B cell (primary cell): ENCODE measurements at regions not wholly inside any gene's neighbourhood (a gene's known extent, or its start where the extent isn't known, plus 50 kb on each side); places are given as distances from the start of the nearest gene placed in this dataset.

Experiments used
- ATAC-seq: fragments of 200-7000 bp; cut with Tn5 transposase; one replicate; pipeline ENCODE4 v1.10.0; 2021; ENCODE audit warnings: low read depth, mild to moderate bottlenecking, moderate number of reproducible peaks, moderate library complexity
- CTCF ChIA-PET: fragments of 350-600 bp; sonication (Branson Sonifier 250); formaldehyde crosslinking; loops from one replicate; lab custom pipeline; 2021; ENCODE audit warnings: antibody characterized with exemption, inconsistent platforms; lab: Charles Lee
- POLR2A ChIA-PET: fragments of 350-600 bp; sonication (Branson Sonifier 250); formaldehyde crosslinking; loops from one replicate; lab custom pipeline; 2021; ENCODE audit warnings: antibody characterized with exemption; lab: Charles Lee
- DNase-seq: peaks from one replicate; pipeline ENCODE4 v3.0.0; 2013
- H2AFZ ChIP-seq: 2 replicates; pipeline ENCODE4 v1.6.1; 2012; ENCODE audit warnings: mild to moderate bottlenecking, low read depth, low read length; ENCODE audit not compliant: insufficient read depth, poor library complexity, severe bottlenecking
- H3K27ac ChIP-seq, 2 donors: 1 replicate in 1 of 2; 2 replicates in 1 of 2; pipeline ENCODE4 v1.5.1; 2012 to 2013; ENCODE audit warnings: low read length in 2 of 2, mild to moderate bottlenecking in 2 of 2, moderate library complexity in 1 of 2
- H3K27me3 ChIP-seq, 4 experiments: fragments of 200-600 bp in 1 of 4; sonication (generic) in 1 of 4; replicated peaks in 1 of 4; 1 replicate in 2 of 4; 2 replicates in 2 of 4; pipeline versions ENCODE4 v1.6.1 to v1.7.0; 2013 to 2016; ENCODE audit warnings: low read length in 3 of 4, mild to moderate bottlenecking in 2 of 4, mixed read lengths in 1 of 4, moderate library complexity in 1 of 4; ENCODE audit not compliant: insufficient read depth in 4 of 4, control insufficient read depth in 3 of 4; ENCODE audit errors: control extremely low read depth in 1 of 4
- H3K36me3 ChIP-seq, 2 experiments: replicated peaks in 1 of 2; 1 replicate in 1 of 2; 2 replicates in 1 of 2; pipeline versions ENCODE4 v1.6.1 to v1.7.1; 2013; ENCODE audit warnings: low read length in 1 of 2; ENCODE audit not compliant: insufficient read depth in 2 of 2, control insufficient read depth in 1 of 2; ENCODE audit errors: control extremely low read depth in 1 of 2, extremely low read depth in 1 of 2
- H3K4me1 ChIP-seq, 2 donors: fragments of 200-600 bp in 1 of 2; sonication (generic) in 1 of 2; 1 replicate in 1 of 2; 2 replicates in 1 of 2; pipeline versions ENCODE4 v1.5.1 to v1.6.1; 2013 to 2017; ENCODE audit warnings: low read length in 2 of 2; ENCODE audit not compliant: control insufficient read depth in 2 of 2, insufficient read depth in 2 of 2
- H3K4me2 ChIP-seq: replicated peaks from 2 replicates; pipeline ENCODE3; 2012; ENCODE audit warnings: mild to moderate bottlenecking, low read depth, low read length; ENCODE audit not compliant: poor library complexity, severe bottlenecking
- H3K4me3 ChIP-seq, 5 experiments: fragments of 200-600 bp in 1 of 5; sonication (generic) in 1 of 5; 1 replicate in 3 of 5; 2 replicates in 2 of 5; pipeline versions ENCODE4 v1.5.1 to v1.7.0; 2011 to 2016; ENCODE audit warnings: low read length in 4 of 5, mild to moderate bottlenecking in 4 of 5, low read depth in 2 of 5, control low read depth in 1 of 5, moderate library complexity in 1 of 5; ENCODE audit not compliant: insufficient read depth in 1 of 5; ENCODE audit errors: control extremely low read depth in 1 of 5, extremely low read depth in 1 of 5
- H3K79me2 ChIP-seq: fragments of 200-600 bp; sonication (generic); one replicate; pipeline ENCODE4 v1.6.0; 2016; ENCODE audit warnings: low read length; ENCODE audit not compliant: control insufficient read depth, insufficient read depth
- H3K9ac ChIP-seq: fragments of 200-600 bp; sonication (generic); 2 replicates; pipeline ENCODE4 v1.6.1; 2017; ENCODE audit warnings: mild to moderate bottlenecking, low read length, moderate library complexity
- H3K9me3 ChIP-seq, 3 donors: one replicate each; pipeline versions ENCODE4 v1.6.1 to v1.7.1; 2013; ENCODE audit warnings: low read length in 2 of 3; ENCODE audit not compliant: control insufficient read depth in 2 of 3, insufficient read depth in 1 of 3; ENCODE audit errors: control extremely low read depth in 1 of 3
- H4K20me1 ChIP-seq: 2 replicates; pipeline ENCODE4 v1.6.0; 2012; ENCODE audit warnings: mild to moderate bottlenecking, low read length; ENCODE audit not compliant: insufficient read depth, control insufficient read depth, poor library complexity, severe bottlenecking
- H3K27ac Mint-ChIP-seq: one replicate; pipeline ENCODE4 v1.8.0; 2021; ENCODE audit warnings: mixed read lengths
- H3K27me3 Mint-ChIP-seq: one replicate; pipeline ENCODE4 v1.8.0; 2021; ENCODE audit warnings: mixed read lengths
- H3K4me1 Mint-ChIP-seq: one replicate; pipeline ENCODE4 v1.8.0; 2021; ENCODE audit warnings: mixed read lengths
- H3K4me3 Mint-ChIP-seq: one replicate; pipeline ENCODE4 v1.8.0; 2021; ENCODE audit warnings: mixed read lengths
- H3K9me3 Mint-ChIP-seq: one replicate; pipeline ENCODE4 v1.8.0; 2022; ENCODE audit warnings: mixed read lengths; ENCODE audit not compliant: insufficient read depth
- EZH2 ChIP-seq: IDR thresholded peaks from 2 replicates; pipeline ENCODE4 v1.6.1; 2012; ENCODE audit warnings: borderline replicate concordance, low read depth, mild to moderate bottlenecking, moderate library complexity, low read length; ENCODE audit not compliant: insufficient read depth, poor library complexity, severe bottlenecking
- whole genome bisulfite sequencing: methylation state at CpG from one replicate; pipeline ENCODE4 v1.1.5; 2013; ENCODE audit warnings: missing lambda C conversion rate; ENCODE audit not compliant: insufficient coverage; 5-methylcytosine and 5-hydroxymethylcytosine counted together
- intact Hi-C: fragments of 100-400 bp; cut with micrococcal nuclease; formaldehyde crosslinking; loops from one replicate; pipeline ENCODE4 v1.10.0; 2022
- TF ChIP-seq, protein P1 (sequence below): fragments of 200-600 bp; IDR thresholded peaks from one replicate; pipeline ENCODE4 v1.8.0; 2022; ENCODE audit warnings: antibody characterized with exemption, mild to moderate bottlenecking

DNA sequence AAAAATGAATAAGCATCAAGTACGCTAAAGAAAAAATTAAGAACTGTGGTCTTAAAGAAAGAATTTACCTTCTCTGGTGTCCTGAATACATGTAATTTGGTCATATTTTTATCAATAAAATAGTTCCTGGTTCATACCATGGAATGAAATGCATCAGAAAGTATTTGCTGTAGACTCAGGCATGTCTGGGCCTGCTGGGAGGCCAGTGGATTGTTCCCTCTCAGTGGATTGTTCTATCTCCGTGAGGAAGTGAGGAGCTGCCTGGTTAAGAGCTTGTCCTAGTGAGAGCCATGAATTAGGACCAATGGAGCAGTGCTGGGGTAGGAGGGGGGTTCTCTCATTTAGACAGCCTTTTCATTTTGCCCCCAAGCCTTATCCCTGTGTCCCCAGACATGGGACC, 211.7 kb upstream of the HABP2 start:
- Histone ChIP-seq H3K27ac (no peak overlapping the region), H3K27me3 (no peaks in the 10 kb centered on the region), H3K9me3 (no peaks in the 10 kb centered on the region), H3K79me2 (no peaks in the 10 kb centered on the region), H3K36me3 (no peaks in the 10 kb centered on the region), H3K4me3 (no peak overlapping the region), H3K4me1 (no peaks in the 10 kb centered on the region), H3K4me2 (no peak overlapping the region), H3K9ac (no peak overlapping the region), H4K20me1 (no peaks in the 10 kb centered on the region), H2AFZ (no peak overlapping the region)
- Mint-ChIP-seq H3K27me3 (peaks cover 6% of the 10 kb centered on the region), H3K4me3 (no peak overlapping the region), H3K9me3 (no peaks in the 10 kb centered on the region), H3K27ac (no peak overlapping the region), H3K4me1 (no peaks in the 10 kb centered on the region)
- CTCF ChIA-PET: no interaction called here
- intact Hi-C loops: no loop called here
- POLR2A ChIA-PET: no interaction called here
- ATAC-seq (no peak), DNase-seq (no peak)
- WGBS: 83% methylated on average over 1 of the region's 2 CpGs
- no peak for TF ChIP-seq EZH2
- TF ChIP-seq, protein P1, sequence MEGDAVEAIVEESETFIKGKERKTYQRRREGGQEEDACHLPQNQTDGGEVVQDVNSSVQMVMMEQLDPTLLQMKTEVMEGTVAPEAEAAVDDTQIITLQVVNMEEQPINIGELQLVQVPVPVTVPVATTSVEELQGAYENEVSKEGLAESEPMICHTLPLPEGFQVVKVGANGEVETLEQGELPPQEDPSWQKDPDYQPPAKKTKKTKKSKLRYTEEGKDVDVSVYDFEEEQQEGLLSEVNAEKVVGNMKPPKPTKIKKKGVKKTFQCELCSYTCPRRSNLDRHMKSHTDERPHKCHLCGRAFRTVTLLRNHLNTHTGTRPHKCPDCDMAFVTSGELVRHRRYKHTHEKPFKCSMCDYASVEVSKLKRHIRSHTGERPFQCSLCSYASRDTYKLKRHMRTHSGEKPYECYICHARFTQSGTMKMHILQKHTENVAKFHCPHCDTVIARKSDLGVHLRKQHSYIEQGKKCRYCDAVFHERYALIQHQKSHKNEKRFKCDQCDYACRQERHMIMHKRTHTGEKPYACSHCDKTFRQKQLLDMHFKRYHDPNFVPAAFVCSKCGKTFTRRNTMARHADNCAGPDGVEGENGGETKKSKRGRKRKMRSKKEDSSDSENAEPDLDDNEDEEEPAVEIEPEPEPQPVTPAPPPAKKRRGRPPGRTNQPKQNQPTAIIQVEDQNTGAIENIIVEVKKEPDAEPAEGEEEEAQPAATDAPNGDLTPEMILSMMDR: no peak

DNA sequence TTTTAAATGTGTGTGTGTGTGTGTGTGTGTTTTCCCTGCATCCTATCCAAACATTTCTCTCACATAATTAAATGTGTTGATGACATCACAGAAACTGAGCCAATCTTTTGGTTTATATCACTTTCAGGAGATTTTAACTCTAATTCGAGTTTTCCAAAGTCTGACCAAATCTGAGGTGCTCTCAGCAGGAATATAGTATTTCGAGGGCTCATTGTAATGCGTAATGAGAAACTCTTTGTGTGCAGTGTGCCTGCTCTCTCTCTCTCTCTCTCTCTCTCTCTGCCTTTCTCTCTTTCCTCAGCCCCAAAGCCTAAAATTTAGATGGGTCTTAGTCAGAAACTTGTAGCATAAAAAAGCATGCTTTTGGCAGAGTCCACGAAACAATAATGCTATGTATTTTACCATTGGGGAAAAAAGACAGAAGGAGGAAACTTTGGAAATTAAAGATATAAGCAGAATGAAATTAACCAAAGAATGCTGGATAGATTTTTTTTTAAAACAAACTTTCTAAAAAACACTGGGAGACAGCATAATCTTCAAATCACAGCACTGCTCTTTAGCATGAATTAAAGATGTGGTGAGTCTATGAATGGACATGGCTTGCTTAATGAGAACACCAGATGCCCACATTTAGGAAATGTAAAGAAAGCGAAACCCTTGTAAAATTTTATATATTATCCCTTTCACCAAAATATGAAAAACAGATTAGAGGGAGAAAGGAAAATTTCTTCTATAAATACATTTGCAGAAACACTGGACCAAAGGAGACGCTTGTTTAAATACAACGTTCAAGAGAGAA, 206.8 kb upstream of the HABP2 start:
- 100% methylated on average over 2 of the region's 7 CpGs for WGBS
- ChIA-PET CTCF (no interaction called here), POLR2A (no interaction called here)

More for the DNA sequence above, 206.8 kb upstream of the HABP2 start:
- H3K27ac ChIP-seq: no peak overlapping the region
- ATAC-seq (no peak), DNase-seq (no peak)
- no peaks in the 10 kb centered on the region for H3K4me1 Mint-ChIP-seq
- intact Hi-C loops: no loop called here
- H3K27me3 ChIP-seq: no peaks in the 10 kb centered on the region
- no peak overlapping the region for H2AFZ ChIP-seq
- H3K4me1 ChIP-seq: no peaks in the 10 kb centered on the region
- no peaks in the 10 kb centered on the region for H3K9me3 ChIP-seq
- no peaks in the 10 kb centered on the region for H3K9me3 Mint-ChIP-seq
- no peaks in the 10 kb centered on the region for H3K79me2 ChIP-seq
- no peaks in the 10 kb centered on the region for H3K27me3 Mint-ChIP-seq
- H3K4me3 ChIP-seq: no peak overlapping the region
- no peaks in the 10 kb centered on the region for H4K20me1 ChIP-seq
- no peak overlapping the region for H3K27ac Mint-ChIP-seq
- H3K4me2 ChIP-seq: no peak overlapping the region
- no peak overlapping the region for H3K9ac ChIP-seq
- H3K36me3 ChIP-seq: no peaks in the 10 kb centered on the region
- TF ChIP-seq EZH2: no peak
- TF ChIP-seq, protein P1: no peak
- H3K4me3 Mint-ChIP-seq: no peak overlapping the region
